ENCODE measurements at regions not wholly inside any gene's neighbourhood (a gene's known extent, or its start where the extent isn't known, plus 50 kb on each side); places are given as distances from the start of the nearest gene placed in this dataset.

- H2BK120ac ChIP-seq (ENCODE audit: low read depth, low read length): no peak overlapping the region
- TF ChIP-seq MAZ (IDR thresholded peaks at IDR 0.05; ENCODE audit: borderline replicate concordance, low read depth, low read length): no peak
- no peak for TF ChIP-seq NFE2L2 (IDR thresholded peaks at IDR 0.05; ENCODE audit: low read depth, low read length)
- TF ChIP-seq MAFK (IDR thresholded peaks at IDR 0.05; ENCODE audit: low read depth, low read length): no peak
- no peak for TF ChIP-seq CTCF (conservative IDR thresholded peaks at IDR 0.05; ENCODE audit: low read depth, low read length)
- TF ChIP-seq FOS (IDR thresholded peaks at IDR 0.05; ENCODE audit: low read depth, low read length): no peak
- TF ChIP-seq, protein P1, sequence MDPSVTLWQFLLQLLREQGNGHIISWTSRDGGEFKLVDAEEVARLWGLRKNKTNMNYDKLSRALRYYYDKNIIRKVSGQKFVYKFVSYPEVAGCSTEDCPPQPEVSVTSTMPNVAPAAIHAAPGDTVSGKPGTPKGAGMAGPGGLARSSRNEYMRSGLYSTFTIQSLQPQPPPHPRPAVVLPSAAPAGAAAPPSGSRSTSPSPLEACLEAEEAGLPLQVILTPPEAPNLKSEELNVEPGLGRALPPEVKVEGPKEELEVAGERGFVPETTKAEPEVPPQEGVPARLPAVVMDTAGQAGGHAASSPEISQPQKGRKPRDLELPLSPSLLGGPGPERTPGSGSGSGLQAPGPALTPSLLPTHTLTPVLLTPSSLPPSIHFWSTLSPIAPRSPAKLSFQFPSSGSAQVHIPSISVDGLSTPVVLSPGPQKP (IDR thresholded peaks at IDR 0.05; ENCODE audit: borderline replicate concordance, low read depth, low read length): no peak
- TF ChIP-seq SMC3 (IDR thresholded peaks at IDR 0.05; ENCODE audit: low read depth, low read length): no peak
- TF ChIP-seq MXI1 (IDR thresholded peaks at IDR 0.05; ENCODE audit: borderline replicate concordance, low read depth, low read length): no peak
- TF ChIP-seq BHLHE40 (IDR thresholded peaks at IDR 0.05; ENCODE audit: low read depth, low read length): no peak
- no peak for TF ChIP-seq CHD1 (IDR thresholded peaks at IDR 0.05; ENCODE audit: low read depth, low read length)
- no peak for TF ChIP-seq RCOR1 (IDR thresholded peaks at IDR 0.05; ENCODE audit: insufficient replicate concordance, low read length)
- no peak for TF ChIP-seq CEBPB (IDR thresholded peaks at IDR 0.05; ENCODE audit: low read depth, low read length)
- TF ChIP-seq RFX5 (IDR thresholded peaks at IDR 0.05; ENCODE audit: low read depth, low read length): no peak
- no peak for TF ChIP-seq POLR2A (IDR thresholded peaks at IDR 0.05; ENCODE audit: low read depth, low read length)
- TF ChIP-seq, protein P2, sequence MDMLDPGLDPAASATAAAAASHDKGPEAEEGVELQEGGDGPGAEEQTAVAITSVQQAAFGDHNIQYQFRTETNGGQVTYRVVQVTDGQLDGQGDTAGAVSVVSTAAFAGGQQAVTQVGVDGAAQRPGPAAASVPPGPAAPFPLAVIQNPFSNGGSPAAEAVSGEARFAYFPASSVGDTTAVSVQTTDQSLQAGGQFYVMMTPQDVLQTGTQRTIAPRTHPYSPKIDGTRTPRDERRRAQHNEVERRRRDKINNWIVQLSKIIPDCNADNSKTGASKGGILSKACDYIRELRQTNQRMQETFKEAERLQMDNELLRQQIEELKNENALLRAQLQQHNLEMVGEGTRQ (IDR thresholded peaks at IDR 0.05; ENCODE audit: low read depth, low read length): no peak
- no peak for TF ChIP-seq RAD21 (IDR thresholded peaks at IDR 0.05; ENCODE audit: low read length)
- H2BK20ac ChIP-seq (ENCODE audit: low read depth, low read length): no peak overlapping the region
- no peak overlapping the region for H3K14ac ChIP-seq (replicated peaks; ENCODE audit: low read depth, low read length)
- no peaks in the 10 kb centered on the region for H3K27me3 ChIP-seq (ENCODE audit: control insufficient read depth, insufficient read depth, low read length)
- dilution Hi-C loops (cut with HindIII; ENCODE audit: low sequenced_read_pairs, unreplicated experiment) (no loop called here), intact Hi-C loops (cut with micrococcal nuclease) (no loop called here), in situ Hi-C loops (cut with MboI; ENCODE audit: low sequenced_read_pairs) (no loop called here)
- no CpG with 5 or more reads among the region's 3 CpGs for WGBS, 2 experiments (ENCODE audit: extremely low coverage in 2 of 2, insufficient read length in 1 of 2)
- H3K4me3 ChIP-seq (ENCODE audit: insufficient read depth, low read depth, low read length): no peak overlapping the region
- H3K4me2 ChIP-seq (ENCODE audit: low read depth, low read length): no peak overlapping the region
- no peaks in the 10 kb centered on the region for H3K79me1 ChIP-seq (ENCODE audit: low read depth in 1 of 2, low read length in 2 of 2)
- no peak overlapping the region for H4K8ac ChIP-seq (ENCODE audit: low read depth in 2 of 2, low read length in 2 of 2)
- no peak overlapping the region for H4K91ac ChIP-seq (ENCODE audit: insufficient read depth, low read depth, low read length)
- no TSS peak for BruUV-seq (replicated peaks)
- ChIA-PET CTCF (interaction anchor here (0.6 kb wide), 1 partner anchor 551 kb away, joined by 6 read pairs; no protein-coding TSS in a partner anchor), POLR2A (ENCODE audit: unreplicated experiment) (no interaction called here)
- no peaks in the 10 kb centered on the region for H3K4me1 ChIP-seq (ENCODE audit: control insufficient read depth, insufficient read depth, low read length)
- no peak overlapping the region for H3K9ac ChIP-seq (ENCODE audit: low read depth, low read length)
- H3K23ac ChIP-seq (ENCODE audit: low read depth, low read length): no peak overlapping the region
- H3K18ac ChIP-seq (ENCODE audit: low read depth, low read length): no peak overlapping the region
- H3K56ac ChIP-seq (ENCODE audit: extremely low read depth, insufficient read depth, low read length): no peak overlapping the region
- no peaks in the 10 kb centered on the region for H3K9me1 ChIP-seq (ENCODE audit: insufficient read depth, low read length)
- ATAC-seq (ENCODE audit: low read depth) (no peak), DNase-seq (no peak)
- no peaks in the 10 kb centered on the region for H4K20me1 ChIP-seq (ENCODE audit: insufficient read depth, low read length)
- peaks cover 4% of the 10 kb centered on the region; the same call in 1 of the 2 replicates for H3K9me3 ChIP-seq (ENCODE audit: control insufficient read depth, insufficient read depth, low read length)
- H2AFZ ChIP-seq (replicated peaks; ENCODE audit: low read length, poor library complexity): no peak overlapping the region
- no peak overlapping the region for H2BK5ac ChIP-seq (ENCODE audit: low read depth, low read length, poor library complexity, severe bottlenecking)
- H3K36me3 ChIP-seq (ENCODE audit: control insufficient read depth, insufficient read depth, low read length): no peaks in the 10 kb centered on the region
- no peak overlapping the region for H2AK9ac ChIP-seq (replicated peaks; ENCODE audit: low read depth, low read length, poor library complexity)
- H2BK15ac ChIP-seq (ENCODE audit: low read depth, low read length): no peak overlapping the region
- H2AK5ac ChIP-seq (ENCODE audit: low read depth, low read length): no peak overlapping the region
- H3K4ac ChIP-seq (ENCODE audit: low read depth, low read length): no peak overlapping the region
- H4K5ac ChIP-seq (ENCODE audit: low read depth, low read length): no peak overlapping the region
- no peak overlapping the region for H3K27ac ChIP-seq (ENCODE audit: insufficient read depth, low read length)
Measured at GRCh38 chr16:6104428-6104827, 1006.8 kb upstream of the EEF2KMT start.
